ENCODE measurements at regions not wholly inside any gene's neighbourhood (a gene's known extent, or its start where the extent isn't known, plus 50 kb on each side); places are given as distances from the start of the nearest gene placed in this dataset.

DNA sequence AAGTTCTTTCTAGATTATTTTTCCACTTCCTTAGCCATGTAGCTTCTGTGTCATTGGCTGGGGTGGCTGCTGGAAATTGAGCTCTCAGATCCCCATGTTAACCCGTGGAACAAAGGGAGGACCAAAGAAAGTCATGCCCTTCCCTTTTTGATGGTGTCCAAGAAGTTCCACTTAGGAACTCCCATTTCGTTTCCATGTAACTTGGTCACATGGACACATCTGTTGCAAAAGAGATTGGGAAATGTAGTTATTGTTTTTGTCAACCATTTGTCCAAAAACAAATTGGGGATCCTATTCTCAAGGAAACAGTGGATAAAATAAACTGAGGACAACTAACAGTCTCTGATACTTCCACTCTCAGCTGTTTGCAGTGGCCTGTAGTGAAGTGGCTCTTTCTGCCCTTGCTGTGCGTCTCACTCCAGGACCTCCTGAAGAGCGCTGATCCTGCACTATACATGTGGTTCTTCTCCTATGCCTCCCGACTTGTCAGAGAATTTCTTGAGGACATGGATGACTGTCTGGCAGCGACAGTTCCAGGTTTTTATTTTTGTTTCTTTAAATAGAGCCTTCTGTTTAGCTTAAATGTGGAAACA, 125.3 kb upstream of the LNX1 start:
- POLR2A ChIA-PET, result interaction anchor here (0.7 to 0.8 kb wide), 2 partner anchors 28 to 500 kb away, joined by 3 read pairs; no protein-coding TSS in a partner anchor
- no peaks in the 10 kb centered on the region for H3K9me3 ChIP-seq (ENCODE audit: control insufficient read depth, insufficient read depth, low read length)
- TF ChIP-seq, protein P1, sequence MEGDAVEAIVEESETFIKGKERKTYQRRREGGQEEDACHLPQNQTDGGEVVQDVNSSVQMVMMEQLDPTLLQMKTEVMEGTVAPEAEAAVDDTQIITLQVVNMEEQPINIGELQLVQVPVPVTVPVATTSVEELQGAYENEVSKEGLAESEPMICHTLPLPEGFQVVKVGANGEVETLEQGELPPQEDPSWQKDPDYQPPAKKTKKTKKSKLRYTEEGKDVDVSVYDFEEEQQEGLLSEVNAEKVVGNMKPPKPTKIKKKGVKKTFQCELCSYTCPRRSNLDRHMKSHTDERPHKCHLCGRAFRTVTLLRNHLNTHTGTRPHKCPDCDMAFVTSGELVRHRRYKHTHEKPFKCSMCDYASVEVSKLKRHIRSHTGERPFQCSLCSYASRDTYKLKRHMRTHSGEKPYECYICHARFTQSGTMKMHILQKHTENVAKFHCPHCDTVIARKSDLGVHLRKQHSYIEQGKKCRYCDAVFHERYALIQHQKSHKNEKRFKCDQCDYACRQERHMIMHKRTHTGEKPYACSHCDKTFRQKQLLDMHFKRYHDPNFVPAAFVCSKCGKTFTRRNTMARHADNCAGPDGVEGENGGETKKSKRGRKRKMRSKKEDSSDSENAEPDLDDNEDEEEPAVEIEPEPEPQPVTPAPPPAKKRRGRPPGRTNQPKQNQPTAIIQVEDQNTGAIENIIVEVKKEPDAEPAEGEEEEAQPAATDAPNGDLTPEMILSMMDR (IDR thresholded peaks at IDR 0.05; ENCODE audit: low read depth, low read length), result no peak
- H3K27me3 ChIP-seq (ENCODE audit: control insufficient read depth, insufficient read depth, low read length), result no peaks in the 10 kb centered on the region
- CTCF ChIA-PET, result interaction anchor here (0.6 to 4.6 kb wide), 3 partner anchors 10 to 18 kb away, joined by 3 to 31 read pairs (median 3); no protein-coding TSS in a partner anchor
- H3K27ac ChIP-seq (ENCODE audit: low read depth, low read length), result no peak overlapping the region
- DNase-seq (ENCODE audit: low read depth, low spot score), result no peak
- no peak overlapping the region for H3K4me3 ChIP-seq (ENCODE audit: low read depth, low read length)

DNA sequence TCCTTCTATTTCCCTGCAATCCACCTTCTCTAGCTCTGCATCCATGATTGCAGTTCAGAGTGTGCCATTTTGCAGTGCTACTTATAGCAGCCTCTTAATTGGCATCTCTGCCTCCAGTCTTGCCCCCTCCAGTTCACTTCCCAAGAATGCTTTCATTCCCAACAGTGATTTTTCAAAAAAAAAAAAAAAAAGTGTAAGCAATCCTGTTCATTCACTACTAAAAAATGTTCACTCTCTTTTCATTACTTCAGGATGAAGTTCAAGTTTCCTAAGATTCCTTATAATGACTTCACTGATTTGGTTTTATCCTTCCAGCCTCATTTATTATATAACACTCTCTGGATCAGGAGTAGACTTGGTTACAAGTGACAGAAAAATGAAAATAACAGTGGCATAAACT, 124.7 kb upstream of the LNX1 start:
- CTCF ChIA-PET, result interaction anchor here (0.6 to 4.6 kb wide), 4 partner anchors 9 to 518 kb away, joined by 3 to 31 read pairs (median 4); no protein-coding TSS in a partner anchor
- no peaks in the 10 kb centered on the region for H3K27me3 ChIP-seq (ENCODE audit: control insufficient read depth, insufficient read depth, low read length)
- no peaks in the 10 kb centered on the region for H3K9me3 ChIP-seq (ENCODE audit: control insufficient read depth, insufficient read depth, low read length)
- POLR2A ChIA-PET, result interaction anchor here (0.7 kb wide), 3 partner anchors 198 to 500 kb away, joined by 3 to 6 read pairs (median 3); no protein-coding TSS in a partner anchor
- peak overlapping the region; percentile 25 for H3K27ac ChIP-seq (ENCODE audit: low read depth, low read length)
- TF ChIP-seq, protein P1 (IDR thresholded peaks at IDR 0.05; ENCODE audit: low read depth, low read length), result no peak
- no peak overlapping the region for H3K4me3 ChIP-seq (ENCODE audit: low read depth, low read length)
- no peak for DNase-seq (ENCODE audit: low read depth, low spot score)

DNA sequence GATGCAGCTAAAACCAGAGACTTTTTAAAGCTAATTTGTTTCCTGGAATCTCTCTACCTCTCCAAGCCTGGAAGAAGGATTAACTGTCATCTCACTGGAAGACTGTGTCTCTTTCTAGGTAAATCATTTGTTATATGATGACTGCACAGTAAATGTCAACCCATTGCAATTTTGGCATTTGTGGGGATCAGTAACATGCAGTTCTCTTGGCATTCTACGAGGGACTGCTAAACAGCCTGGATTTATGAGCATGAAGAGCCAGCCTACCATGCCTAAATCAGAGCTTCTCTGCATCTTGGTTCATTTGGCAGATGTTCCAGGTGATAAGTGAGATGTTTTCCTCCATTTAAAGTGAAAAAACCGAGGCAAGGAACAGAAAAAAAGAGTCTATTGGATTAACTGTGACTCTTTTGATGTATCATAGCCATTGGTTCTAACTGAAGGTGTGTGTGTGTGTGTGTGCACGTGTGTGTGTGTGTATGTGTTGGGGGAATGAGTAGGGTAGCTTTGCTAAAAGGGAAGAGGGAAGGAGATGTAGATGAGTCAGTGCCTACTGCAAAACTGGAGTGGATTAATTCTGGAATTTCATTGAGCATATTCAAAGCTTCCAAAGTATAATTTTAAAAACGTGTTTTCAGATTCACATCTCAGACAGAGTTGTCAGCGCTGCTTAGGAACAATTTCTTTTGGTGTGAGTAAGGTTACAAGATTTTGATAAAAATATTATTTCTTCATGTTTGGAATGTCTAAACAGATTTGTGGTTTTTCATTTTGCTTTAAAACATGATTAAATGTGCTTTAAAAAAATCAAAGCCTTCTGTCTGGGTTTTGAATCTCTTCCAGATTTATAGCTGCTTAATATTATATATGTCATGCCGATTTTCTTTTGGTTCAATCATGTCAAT, 123.2 kb upstream of the LNX1 start:
- no peak overlapping the region for H3K27ac ChIP-seq (ENCODE audit: low read depth, low read length)
- no peaks in the 10 kb centered on the region for H3K9me3 ChIP-seq (ENCODE audit: control insufficient read depth, insufficient read depth, low read length)
- H3K27me3 ChIP-seq (ENCODE audit: control insufficient read depth, insufficient read depth, low read length), result no peaks in the 10 kb centered on the region
- ChIA-PET POLR2A (interaction anchor here (0.6 to 0.8 kb wide), 2 partner anchors 34 to 317 kb away, joined by 3 read pairs; no protein-coding TSS in a partner anchor), CTCF (interaction anchor here (0.7 to 4.6 kb wide), 7 partner anchors 8 to 616 kb away, joined by 3 to 31 read pairs (median 3); no protein-coding TSS in a partner anchor)
- TF ChIP-seq, protein P1 (IDR thresholded peaks at IDR 0.05; ENCODE audit: low read depth, low read length), result no peak
- no peak for DNase-seq (ENCODE audit: low read depth, low spot score)
- H3K4me3 ChIP-seq (ENCODE audit: low read depth, low read length), result no peak overlapping the region

DNA sequence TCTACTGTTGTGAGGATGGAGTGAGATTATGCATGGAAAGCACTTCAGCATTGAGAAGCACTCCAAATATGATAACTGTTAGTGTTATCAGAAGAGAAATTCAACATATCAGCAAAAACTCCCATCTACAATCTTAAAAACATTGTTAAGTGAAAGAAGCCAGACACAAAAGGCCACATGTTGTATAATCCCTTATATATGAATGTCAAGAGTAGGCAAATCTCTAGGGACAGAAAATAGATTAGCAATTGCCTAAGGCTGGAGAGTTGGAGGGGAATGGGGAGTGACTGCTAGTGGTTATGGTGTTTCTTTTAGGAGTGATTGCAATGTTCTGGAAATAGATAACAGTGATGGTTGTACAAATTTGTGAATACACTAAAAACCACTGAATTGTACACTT, 122.5 kb upstream of the LNX1 start:
- Histone ChIP-seq H3K9me3 (ENCODE audit: control insufficient read depth, insufficient read depth, low read length) (no peaks in the 10 kb centered on the region), H3K4me3 (ENCODE audit: low read depth, low read length) (no peak overlapping the region), H3K27ac (ENCODE audit: low read depth, low read length) (no peak overlapping the region), H3K27me3 (ENCODE audit: control insufficient read depth, insufficient read depth, low read length) (no peaks in the 10 kb centered on the region)
- no peak for DNase-seq (ENCODE audit: low read depth, low spot score)
- ChIA-PET CTCF (interaction anchor here (0.7 to 1.4 kb wide), 2 partner anchors 11 to 615 kb away, joined by 3 to 5 read pairs; no protein-coding TSS in a partner anchor), POLR2A (no interaction called here)
- TF ChIP-seq, protein P1 (IDR thresholded peaks at IDR 0.05; ENCODE audit: low read depth, low read length), result no peak
